Liver (tissue), 3 donors: ENCODE measurements at regions not wholly inside any gene's neighbourhood (a gene's known extent, or its start where the extent isn't known, plus 50 kb on each side); places are given as distances from the start of the nearest gene placed in this dataset.

ENCODE experiments used
- CTCF ChIP-seq: fragments of 150-350 bp; IDR thresholded peaks from 2 replicates; pipeline ENCODE4 v1.5.1; 2017; ENCODE audit warnings: improper control_type of control experiment, low read depth, low read length; ENCODE audit not compliant: missing input control
- EGR1 ChIP-seq, 2 donors: IDR thresholded peaks; 2 replicates each; pipeline ENCODE4 v1.6.1; 2016 to 2018; ENCODE audit warnings: antibody characterized with exemption in 2 of 2, low read depth in 2 of 2
- HNF4G ChIP-seq: IDR thresholded peaks from 2 replicates; pipeline ENCODE4 v1.6.1; 2016; ENCODE audit warnings: antibody characterized with exemption
- JUND ChIP-seq, 2 donors: IDR thresholded peaks; 2 replicates each; pipeline ENCODE4 v1.6.1; 2016; ENCODE audit warnings: antibody characterized with exemption in 2 of 2
- MAX ChIP-seq: IDR thresholded peaks from 2 replicates; pipeline ENCODE4 v1.6.1; 2016; ENCODE audit warnings: antibody characterized with exemption
- RAD21 ChIP-seq, 2 donors: IDR thresholded peaks; 2 replicates each; pipeline ENCODE4 v1.6.1; 2016; ENCODE audit warnings: antibody characterized with exemption in 2 of 2, mild to moderate bottlenecking in 2 of 2
- RXRA ChIP-seq, 2 donors: IDR thresholded peaks; 2 replicates each; pipeline ENCODE4 v1.6.1; 2017 to 2018; ENCODE audit warnings: antibody characterized with exemption in 2 of 2, mild to moderate bottlenecking in 1 of 2
- donor health status: healthy.
- donor health status: healthy.

GRCh38 chr6:167578371-167578901 is 248.3 kb upstream of the AFDN start:
- TF ChIP-seq MAX = no peak
- no peak for TF ChIP-seq CTCF
- TF ChIP-seq RXRA (IDR thresholded peaks at IDR 0.05) = no peak
- no peak for TF ChIP-seq JUND (IDR thresholded peaks at IDR 0.05)
- no peak for TF ChIP-seq HNF4G
- no peak for TF ChIP-seq EGR1 (IDR thresholded peaks at IDR 0.05; ENCODE audit: low read depth in 2 of 2)
- TF ChIP-seq RAD21 (IDR thresholded peaks at IDR 0.05) = no peak
